Inflammatory macrophage treated with lipopolysaccharide for 4 hours (primary cell): ENCODE measurements at regions not wholly inside any gene's neighbourhood (a gene's known extent, or its start where the extent isn't known, plus 50 kb on each side); places are given as distances from the start of the nearest gene placed in this dataset.
"Not testable (repeated sequence)": the region's sequence is repeated elsewhere in the genome, so short reads cannot be mapped to it uniquely, and the experiment has no call there.

Source experiments
- DNase-seq: peaks from one replicate; pipeline ENCODE4 v3.0.0-alpha.2; 2020

- no peak for DNase-seq
These were observed 109.0 kb downstream of the ANXA3 start for GRCh38 chr4:78660559-78660958.

- no peak for DNase-seq
These were observed 109.6 kb downstream of the ANXA3 start for GRCh38 chr4:78661086-78661690.

- DNase-seq: peak; percentile 66
These were observed 110.5 kb downstream of the ANXA3 start for GRCh38 chr4:78661921-78662521.

- DNase-seq: no peak
These were observed 111.1 kb downstream of the ANXA3 start for GRCh38 chr4:78662658-78663057.

- not testable (repeated sequence) for DNase-seq
These were observed 111.9 kb upstream of the BMP2K start for GRCh38 chr4:78664296-78664695.

GRCh38 chr4:78665216-78665770 lies 110.9 kb upstream of the BMP2K start:
- DNase-seq: no peak

- DNase-seq: peak; percentile 65
These were observed 109.3 kb upstream of the BMP2K start for GRCh38 chr4:78666830-78667258.

GRCh38 chr4:78667325-78667724 lies 108.8 kb upstream of the BMP2K start:
- peak; percentile 60 for DNase-seq

GRCh38 chr4:78667764-78668163 lies 108.4 kb upstream of the BMP2K start:
- DNase-seq: peak; percentile 51

- no peak for DNase-seq
These were observed 106.7 kb upstream of the BMP2K start for GRCh38 chr4:78669453-78669852.

- no peak for DNase-seq
These were observed 104.0 kb upstream of the BMP2K start for GRCh38 chr4:78671903-78672815.

GRCh38 chr4:78673337-78673736 lies 102.8 kb upstream of the BMP2K start:
- DNase-seq: no peak

GRCh38 chr4:78675325-78675724 lies 100.8 kb upstream of the BMP2K start:
- DNase-seq: no peak

GRCh38 chr4:78682070-78682469 lies 94.1 kb upstream of the BMP2K start:
- DNase-seq: no peak

- no peak for DNase-seq
These were observed 92.8 kb upstream of the BMP2K start for GRCh38 chr4:78683352-78683751.

GRCh38 chr4:78684325-78685079 lies 91.6 kb upstream of the BMP2K start:
- no peak for DNase-seq

GRCh38 chr4:78687818-78688217 lies 88.3 kb upstream of the BMP2K start:
- DNase-seq: no peak

GRCh38 chr4:78688366-78688765 lies 87.8 kb upstream of the BMP2K start:
- no peak for DNase-seq

GRCh38 chr4:78689261-78689660 lies 86.9 kb upstream of the BMP2K start:
- no peak for DNase-seq

- no peak for DNase-seq
These were observed 86.3 kb upstream of the BMP2K start for GRCh38 chr4:78689700-78690323.

- DNase-seq: no peak
These were observed 84.8 kb upstream of the BMP2K start for GRCh38 chr4:78691334-78691754.
